ENCODE measurements at regions not wholly inside any gene's neighbourhood (a gene's known extent, or its start where the extent isn't known, plus 50 kb on each side); places are given as distances from the start of the nearest gene placed in this dataset.

DNA sequence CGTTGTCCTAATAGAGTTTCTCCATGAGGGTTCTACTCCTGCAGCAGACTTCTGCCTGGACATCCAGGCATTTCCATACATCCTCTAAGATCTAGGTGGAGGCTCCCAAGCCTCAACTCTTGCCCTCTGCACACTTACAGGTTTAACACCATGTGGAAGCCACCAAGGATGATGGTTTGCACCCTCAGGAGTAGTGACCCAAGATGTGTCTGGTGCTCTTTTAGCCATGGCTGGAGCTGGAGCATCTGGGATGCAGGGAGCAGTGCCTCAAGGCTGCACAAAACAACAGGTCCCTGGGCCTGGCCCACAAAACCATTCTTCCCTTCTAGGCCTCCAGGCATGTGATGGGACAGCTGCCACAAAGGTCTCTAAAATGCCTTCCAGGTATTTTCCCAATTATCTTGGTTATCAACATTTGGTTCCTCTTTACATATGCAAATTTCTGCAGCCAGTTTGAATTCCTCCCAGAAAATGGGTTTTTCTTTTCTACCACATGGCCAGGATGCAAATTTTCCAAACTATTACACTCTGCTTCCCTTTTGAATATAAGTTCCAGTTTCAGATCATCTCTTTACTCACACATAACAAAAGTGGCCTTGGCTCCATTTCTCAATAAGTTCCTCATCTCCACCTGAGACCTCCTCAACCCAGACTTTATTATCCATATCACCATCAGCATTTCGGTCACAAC lies 69.5 kb upstream of the GNAZ start:
- DNase-seq = no peak

DNA sequence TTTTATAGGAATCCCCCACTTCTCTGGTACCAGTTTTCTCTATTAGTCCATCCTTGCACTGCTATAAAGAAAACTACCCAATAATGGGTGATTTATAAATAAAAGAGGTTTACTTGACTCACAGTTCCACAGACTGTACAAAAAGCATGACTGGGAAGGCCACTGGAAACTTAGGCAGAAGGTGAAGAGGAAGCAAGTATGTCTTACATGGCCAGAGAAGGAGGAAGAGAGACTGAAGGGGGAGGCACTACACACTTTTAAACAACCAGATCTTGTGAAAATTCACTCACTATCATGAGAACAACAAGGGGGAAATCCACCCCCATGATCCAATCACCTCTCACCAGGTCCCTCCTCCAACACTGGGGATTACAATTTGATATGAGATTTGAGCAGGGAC lies 68.9 kb upstream of the GNAZ start:
- no peak for DNase-seq

DNA sequence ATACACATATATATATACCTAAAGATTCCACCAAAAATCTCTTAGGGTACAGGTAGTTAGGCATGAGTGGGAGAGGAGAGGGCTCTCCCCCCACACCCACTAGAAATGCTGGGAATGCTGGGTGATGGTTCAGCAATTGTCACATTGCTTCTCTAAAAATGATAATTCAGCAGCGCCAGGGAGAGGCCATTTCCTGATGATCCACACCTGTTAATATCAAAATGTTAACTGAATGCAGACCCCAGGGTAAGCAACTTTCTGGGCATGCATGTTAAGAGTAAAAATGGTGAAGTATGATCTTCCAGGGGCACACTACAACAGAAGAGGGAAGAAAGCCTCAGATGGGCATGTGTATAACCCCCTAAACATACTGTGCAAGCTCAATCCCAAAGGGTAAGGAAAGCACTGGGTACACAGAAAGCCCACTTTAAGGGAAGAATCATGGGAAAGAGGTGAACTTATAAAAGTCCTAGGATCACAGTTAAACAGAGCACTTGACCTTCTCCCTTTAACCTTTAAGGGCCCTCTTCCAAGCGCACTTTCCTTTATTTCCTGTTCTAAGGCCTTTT lies 67.6 kb upstream of the GNAZ start:
- DNase-seq = no peak

DNA sequence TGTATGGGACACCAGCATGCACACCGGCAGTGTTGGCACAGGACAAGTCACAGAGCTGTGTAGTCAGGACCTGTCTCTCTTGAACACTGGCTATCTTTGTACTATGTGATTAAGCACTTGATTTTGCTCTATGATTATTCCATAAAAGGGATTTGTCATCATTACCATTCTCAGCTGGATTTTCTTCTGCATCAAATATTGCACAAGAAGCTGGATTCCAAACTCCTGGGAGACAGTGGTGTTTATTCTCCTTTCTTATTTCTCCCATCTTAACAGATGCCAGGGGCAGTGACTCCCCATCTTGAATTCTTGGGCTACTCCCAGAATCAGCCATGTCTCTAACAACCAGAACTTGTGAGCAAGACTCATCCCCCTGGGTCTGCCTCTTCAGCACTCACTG lies 62.5 kb upstream of the GNAZ start:
- no peak for DNase-seq

DNA sequence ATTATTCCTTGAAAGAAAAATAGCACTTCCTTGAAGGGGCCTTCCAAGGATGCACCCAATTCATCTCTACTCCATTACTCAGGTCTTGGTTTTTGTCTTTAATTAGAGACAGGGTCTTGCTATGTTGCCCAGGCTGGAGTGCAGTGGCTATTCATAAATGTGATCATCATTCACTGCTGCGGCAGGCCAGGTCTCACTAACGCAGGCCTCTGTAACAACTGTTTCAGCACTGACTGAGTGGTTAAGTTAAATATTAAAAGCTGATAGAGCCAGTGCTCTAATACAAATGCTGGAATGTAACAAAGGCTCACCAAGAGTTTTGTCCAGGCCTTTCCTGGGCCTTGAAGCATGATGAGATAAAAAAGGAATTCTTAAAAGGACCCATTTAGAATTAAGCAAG lies 61.4 kb upstream of the GNAZ start:
- DNase-seq = no peak

Measured in activated naive CD4-positive, alpha-beta T cell treated with anti-CD3 and anti-CD28 coated beads, Interleukin-2, amount 50 U/mL, for 16 hours (primary cell).